ENCODE measurements at regions not wholly inside any gene's neighbourhood (a gene's known extent, or its start where the extent isn't known, plus 50 kb on each side); places are given as distances from the start of the nearest gene placed in this dataset.

GRCh38 chr7:140235114-140235513 lies 58.3 kb upstream of the KDM7A start:
- TF ChIP-seq RFX5 (IDR thresholded peaks at IDR 0.05; ENCODE audit: low read length) (no peak), CTCF (IDR thresholded peaks at IDR 0.05) (no peak), USF2 (IDR thresholded peaks at IDR 0.05; ENCODE audit: borderline replicate concordance, low read depth, low read length) (no peak), SIN3A (IDR thresholded peaks at IDR 0.05; ENCODE audit: borderline replicate concordance, low read depth, low read length) (no peak), GATA2 (CRISPR knock-in tag; IDR thresholded peaks at IDR 0.05) (no peak), EP300 (IDR thresholded peaks at IDR 0.05; ENCODE audit: borderline replicate concordance in 1 of 2, low read depth in 1 of 2, low read length in 1 of 2) (no peak), MAX (IDR thresholded peaks at IDR 0.05; ENCODE audit: low read depth) (no peak), IRF3 (IDR thresholded peaks at IDR 0.05; ENCODE audit: low read depth, low read length) (no peak), RCOR1 (IDR thresholded peaks at IDR 0.05; ENCODE audit: low read length) (no peak), ZBTB33 (IDR thresholded peaks at IDR 0.05; ENCODE audit: borderline replicate concordance, low read depth) (no peak)

Measured in SK-N-SH (cell line).